Muscle of leg (tissue), 3 donors: ENCODE measurements at regions not wholly inside any gene's neighbourhood (a gene's known extent, or its start where the extent isn't known, plus 50 kb on each side); places are given as distances from the start of the nearest gene placed in this dataset.

Experiments used
- DNase-seq: peaks from one replicate; pipeline ENCODE4 v3.0.0; 2013
- H3K27ac ChIP-seq: one replicate; pipeline ENCODE4 v1.5.1; 2013; ENCODE audit warnings: mild to moderate bottlenecking, low read length, control low read depth
- H3K27me3 ChIP-seq: one replicate; pipeline ENCODE4 v1.6.1; 2013; ENCODE audit warnings: low read length; ENCODE audit not compliant: control insufficient read depth, insufficient read depth
- H3K36me3 ChIP-seq: one replicate; pipeline ENCODE4 v1.6.1; 2013; ENCODE audit warnings: low read length; ENCODE audit not compliant: control insufficient read depth, insufficient read depth
- H3K4me1 ChIP-seq: one replicate; pipeline ENCODE4 v1.6.1; 2013; ENCODE audit warnings: low read length; ENCODE audit not compliant: control insufficient read depth, insufficient read depth
- H3K4me3 ChIP-seq: one replicate; pipeline ENCODE4 v1.5.1; 2013; ENCODE audit warnings: low read length, control low read depth
- H3K9me3 ChIP-seq: replicated peaks from 2 replicates; pipeline ENCODE4 v1.6.1; 2013; ENCODE audit warnings: low read depth, low read length; ENCODE audit not compliant: control insufficient read depth
- WGBS: methylation state at CpG from one replicate; pipeline ENCODE4 v1.1.5; 2013; ENCODE audit warnings: missing lambda C conversion rate; ENCODE audit not compliant: insufficient coverage; 5-methylcytosine and 5-hydroxymethylcytosine counted together

DNA sequence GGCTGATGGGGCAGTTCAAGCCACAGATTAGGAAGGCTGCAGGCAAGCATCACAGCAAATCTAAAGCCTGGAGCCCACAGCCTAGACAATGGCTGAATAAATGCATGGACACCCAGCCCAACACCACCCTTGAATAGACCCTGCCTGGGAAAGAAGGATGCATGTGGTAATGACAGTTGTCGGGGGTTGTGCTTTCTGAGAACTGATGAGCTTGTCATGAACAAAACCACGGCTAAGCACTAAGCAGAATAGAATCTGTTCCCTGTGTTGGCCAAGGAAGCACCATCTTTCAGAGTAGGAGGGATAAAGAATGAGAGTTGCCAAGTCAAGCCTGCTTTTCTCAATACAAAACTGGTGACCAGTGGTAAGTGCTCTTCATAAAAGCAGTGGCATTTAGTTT lies 66.1 kb upstream of the JCAD start:
- no peak for DNase-seq
- Histone ChIP-seq H3K27ac (no peak overlapping the region), H3K4me3 (no peak overlapping the region), H3K9me3 (no peaks in the 10 kb centered on the region), H3K4me1 (peaks cover 5% of the 10 kb centered on the region), H3K36me3 (no peaks in the 10 kb centered on the region), H3K27me3 (no peaks in the 10 kb centered on the region)
- WGBS = 70% methylated on average over 1 of the region's 2 CpGs

DNA sequence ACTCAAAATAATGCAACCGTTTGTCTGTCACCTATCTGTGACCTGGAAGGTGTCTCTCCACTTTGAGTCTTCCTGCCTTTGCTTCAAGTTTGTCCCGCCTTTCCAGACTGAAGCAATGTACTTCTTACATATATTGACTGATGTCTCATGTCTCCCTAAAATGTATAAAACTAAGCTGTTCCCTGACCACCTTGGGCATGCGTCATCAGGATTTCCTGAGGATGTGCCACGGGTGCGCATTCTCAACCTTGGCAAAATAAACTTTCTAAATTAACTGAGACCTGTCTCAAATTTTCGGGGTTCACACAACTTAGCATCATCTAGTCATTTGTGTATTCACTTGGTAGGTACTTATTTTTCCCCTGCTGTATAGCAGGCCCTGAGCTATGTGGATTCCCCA lies 65.3 kb upstream of the JCAD start:
- Histone ChIP-seq H3K9me3 (no peaks in the 10 kb centered on the region), H3K36me3 (no peaks in the 10 kb centered on the region), H3K27me3 (no peaks in the 10 kb centered on the region), H3K27ac (no peak overlapping the region), H3K4me3 (no peak overlapping the region), H3K4me1 (peaks cover 5% of the 10 kb centered on the region)
- WGBS = 84% methylated on average over 3 of the region's 6 CpGs
- DNase-seq = no peak

DNA sequence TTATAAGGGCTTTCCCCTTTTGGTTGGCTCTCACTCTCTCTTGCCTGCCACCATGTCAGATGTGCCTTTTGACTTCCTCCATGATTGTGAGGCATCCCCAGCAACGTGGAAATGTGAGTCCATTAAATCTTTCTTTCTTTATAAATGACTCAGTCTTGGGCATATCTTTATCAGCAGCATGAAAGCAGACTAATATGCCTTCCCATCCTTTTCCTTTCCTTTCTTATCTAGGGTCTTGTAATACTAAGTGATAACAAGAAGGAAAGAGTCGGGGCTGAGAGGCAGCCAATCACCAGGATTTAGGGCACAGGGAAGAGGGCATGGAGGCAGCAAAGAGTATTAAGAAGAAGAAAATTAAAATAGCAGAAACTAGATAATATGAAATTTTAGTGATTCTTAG lies 62.0 kb upstream of the JCAD start:
- WGBS = 90% methylated on average over 2 of the region's 2 CpGs
- Histone ChIP-seq H3K36me3 (no peaks in the 10 kb centered on the region), H3K9me3 (no peaks in the 10 kb centered on the region), H3K27me3 (no peaks in the 10 kb centered on the region), H3K27ac (no peak overlapping the region), H3K4me3 (no peak overlapping the region), H3K4me1 (no peaks in the 10 kb centered on the region)
- DNase-seq = no peak

GRCh38 chr10:30118590-30118989 lies 59.2 kb upstream of the JCAD start:
- H3K27me3 ChIP-seq = no peaks in the 10 kb centered on the region
- no peak for DNase-seq
- H3K4me3 ChIP-seq = no peak overlapping the region
- H3K9me3 ChIP-seq = no peaks in the 10 kb centered on the region
- WGBS = 81% methylated on average over 2 of the region's 3 CpGs
- H3K36me3 ChIP-seq = no peaks in the 10 kb centered on the region
- H3K4me1 ChIP-seq = no peaks in the 10 kb centered on the region
- no peak overlapping the region for H3K27ac ChIP-seq

DNA sequence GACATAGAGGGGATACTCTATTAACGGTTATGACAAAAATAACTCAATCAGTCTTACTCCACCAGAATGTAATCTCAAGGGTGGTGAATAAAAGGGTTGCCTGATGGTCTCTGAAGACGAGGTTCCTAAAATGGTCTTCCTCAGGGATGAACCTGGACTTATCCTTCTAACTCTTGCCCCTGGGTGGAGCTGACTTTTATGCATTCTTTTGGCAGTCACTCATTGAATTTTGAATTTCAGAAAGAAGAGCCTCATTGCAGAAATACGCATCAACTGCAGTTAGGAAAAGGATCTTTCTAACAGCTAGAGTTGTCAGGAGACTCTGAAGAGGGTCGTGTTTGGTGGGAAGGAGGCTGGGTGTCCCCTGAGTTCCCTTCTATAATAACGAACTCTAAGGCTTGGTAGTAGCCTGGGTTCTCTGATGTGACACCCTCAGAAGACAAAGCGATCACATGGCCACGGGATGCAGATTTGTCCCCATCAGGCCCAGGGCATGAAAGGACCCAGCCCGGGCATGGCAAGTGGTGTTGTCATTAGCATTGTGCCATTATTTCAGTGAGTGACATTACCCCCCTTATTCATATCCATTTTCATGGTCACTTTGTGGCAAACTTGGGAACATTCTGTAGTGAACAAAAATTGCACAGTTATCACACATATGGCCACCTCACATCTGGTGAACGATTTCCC lies 58.6 kb upstream of the JCAD start:
- Histone ChIP-seq H3K4me3 (no peak overlapping the region), H3K9me3 (no peaks in the 10 kb centered on the region), H3K27me3 (no peaks in the 10 kb centered on the region), H3K4me1 (no peaks in the 10 kb centered on the region), H3K36me3 (no peaks in the 10 kb centered on the region), H3K27ac (no peak overlapping the region)
- 76% methylated on average over 4 of the region's 9 CpGs for WGBS
- no peak for DNase-seq

DNA sequence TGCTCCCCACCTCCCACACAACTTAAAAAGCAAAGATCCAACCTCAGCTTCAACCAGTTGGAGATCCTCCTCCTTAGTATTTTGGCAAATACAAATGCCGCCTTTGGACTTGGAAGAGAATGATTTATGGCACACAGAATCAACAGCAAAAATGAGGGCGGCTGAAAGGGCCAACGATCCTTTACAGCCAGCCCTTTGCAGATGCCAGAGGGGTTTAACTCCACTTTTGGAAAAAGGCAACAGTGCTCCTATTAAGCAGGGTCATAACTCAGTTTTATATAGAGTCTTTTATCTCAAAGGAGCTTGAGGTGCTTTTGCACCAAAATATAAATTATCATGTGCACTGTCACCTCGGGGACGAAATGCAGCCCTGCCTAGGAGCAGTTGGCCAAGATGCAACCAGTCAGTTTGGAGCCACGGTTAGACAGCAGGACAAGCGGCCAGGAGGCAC lies 56.7 kb upstream of the JCAD start:
- Histone ChIP-seq H3K27ac (no peak overlapping the region), H3K36me3 (no peaks in the 10 kb centered on the region), H3K4me3 (no peak overlapping the region), H3K4me1 (peaks cover 2% of the 10 kb centered on the region), H3K27me3 (no peaks in the 10 kb centered on the region), H3K9me3 (no peaks in the 10 kb centered on the region)
- 51% methylated on average over 6 of the region's 7 CpGs for WGBS
- DNase-seq = peak; percentile 63

DNA sequence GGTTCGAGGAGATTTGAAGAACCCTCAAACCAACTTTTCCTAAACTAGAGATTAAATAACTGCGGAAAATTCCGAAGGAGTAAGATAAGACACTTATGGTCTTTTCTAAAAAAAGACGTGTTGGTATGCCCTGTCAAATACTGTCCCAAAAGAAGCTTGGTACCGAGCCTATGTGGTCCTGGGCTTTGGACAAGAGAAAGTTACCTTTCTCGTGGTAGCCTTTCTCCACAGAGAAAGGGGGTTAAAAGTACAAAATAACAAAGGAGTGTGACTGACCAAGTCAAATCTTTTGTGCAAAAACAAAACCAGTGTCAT lies 56.2 kb upstream of the JCAD start:
- H3K4me1 ChIP-seq = peaks cover 2% of the 10 kb centered on the region
- no peak overlapping the region for H3K4me3 ChIP-seq
- H3K9me3 ChIP-seq = no peaks in the 10 kb centered on the region
- no peak for DNase-seq
- WGBS = 47% methylated on average over 4 of the region's 6 CpGs
- H3K27me3 ChIP-seq = no peaks in the 10 kb centered on the region
- no peaks in the 10 kb centered on the region for H3K36me3 ChIP-seq
- peak overlapping the region; percentile 29 for H3K27ac ChIP-seq

DNA sequence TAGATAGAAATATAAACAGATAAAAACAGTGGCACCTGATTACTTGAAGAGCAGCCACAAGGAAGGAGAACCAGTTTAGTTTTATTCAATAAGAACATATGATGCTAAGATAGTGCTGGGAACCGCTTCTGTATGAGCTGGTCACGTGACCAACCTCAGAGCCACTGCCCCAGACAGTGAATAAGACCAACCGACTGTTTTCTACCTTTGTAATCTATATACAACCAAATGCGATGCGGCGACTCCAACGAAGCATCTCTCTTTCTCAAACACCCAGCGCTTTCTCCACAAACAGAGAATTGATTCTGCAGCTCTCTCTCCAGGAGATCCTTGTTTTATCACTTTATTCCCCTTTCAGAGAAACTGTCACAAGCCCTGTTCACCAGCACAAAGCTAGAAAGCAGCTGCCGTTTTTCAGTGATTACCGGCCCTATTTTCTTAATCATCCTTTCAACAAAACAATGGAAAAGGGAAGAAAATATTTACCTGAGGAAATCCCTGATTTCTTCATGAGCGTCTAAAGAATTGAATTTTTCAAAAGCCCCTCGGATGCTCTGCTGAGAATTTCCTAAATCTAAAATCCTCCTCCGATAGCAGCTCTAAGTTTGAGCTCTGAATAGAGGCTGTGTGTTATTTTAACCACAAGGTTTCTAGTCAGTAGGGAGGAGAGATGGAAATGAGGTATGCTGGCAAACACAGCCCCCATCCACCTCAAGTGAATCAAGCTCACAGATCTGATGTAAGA lies 55.7 kb upstream of the JCAD start:
- peak; percentile 66 for DNase-seq
- no peak overlapping the region for H3K4me3 ChIP-seq
- no peaks in the 10 kb centered on the region for H3K36me3 ChIP-seq
- peaks cover 2% of the 10 kb centered on the region for H3K4me1 ChIP-seq
- 18% methylated on average over 7 of the region's 13 CpGs for WGBS
- no peaks in the 10 kb centered on the region for H3K27me3 ChIP-seq
- no peaks in the 10 kb centered on the region for H3K9me3 ChIP-seq
- H3K27ac ChIP-seq = peak overlapping the region; percentile 29

- Histone ChIP-seq H3K4me3 (no peak overlapping the region), H3K27ac (no peak overlapping the region), H3K36me3 (no peaks in the 10 kb centered on the region), H3K4me1 (peaks cover 2% of the 10 kb centered on the region), H3K27me3 (no peaks in the 10 kb centered on the region), H3K9me3 (no peaks in the 10 kb centered on the region)
- DNase-seq = no peak
- no CpG with 5 or more reads among the region's 1 CpG for WGBS
These were observed 55.0 kb upstream of the JCAD start for GRCh38 chr10:30114401-30114800.

DNA sequence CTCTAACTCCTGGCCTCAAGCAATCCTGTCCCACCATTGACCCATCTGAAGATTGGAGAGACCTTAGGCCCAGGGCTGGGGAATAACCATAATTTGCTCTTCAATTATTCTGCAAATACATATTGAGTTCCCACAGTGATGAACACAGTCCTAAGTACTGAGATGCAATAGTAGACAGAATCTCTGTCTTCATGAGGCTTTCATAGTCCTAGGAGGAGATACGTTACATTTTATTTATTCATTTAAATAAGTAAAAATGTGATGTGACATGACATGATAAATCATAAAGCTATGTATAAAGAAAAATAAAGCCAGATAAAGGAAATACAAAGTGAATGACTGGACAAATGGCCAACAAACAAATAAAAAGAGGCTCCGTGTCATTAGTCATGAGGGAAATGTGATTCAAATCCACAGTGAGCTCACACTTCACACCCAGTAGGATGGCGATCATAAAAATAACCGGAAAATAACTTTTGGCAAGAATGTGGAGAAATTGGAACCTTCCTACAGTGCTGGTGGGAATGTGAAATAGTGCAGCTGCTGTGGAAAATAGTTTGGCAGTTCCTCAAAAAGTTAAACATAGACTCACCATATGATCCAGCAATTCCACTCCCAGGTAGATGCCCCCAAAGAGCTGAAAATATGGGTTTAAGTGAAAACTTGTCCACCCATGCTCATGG lies 52.1 kb upstream of the JCAD start:
- Histone ChIP-seq H3K27me3 (no peaks in the 10 kb centered on the region), H3K9me3 (no peaks in the 10 kb centered on the region), H3K4me3 (no peak overlapping the region), H3K27ac (no peak overlapping the region), H3K36me3 (no peaks in the 10 kb centered on the region), H3K4me1 (peaks cover 2% of the 10 kb centered on the region)
- peak; percentile 74 for DNase-seq
- WGBS = no CpG with 5 or more reads among the region's 4 CpGs
